ENCODE measurements at regions not wholly inside any gene's neighbourhood (a gene's known extent, or its start where the extent isn't known, plus 50 kb on each side); places are given as distances from the start of the nearest gene placed in this dataset.

DNA sequence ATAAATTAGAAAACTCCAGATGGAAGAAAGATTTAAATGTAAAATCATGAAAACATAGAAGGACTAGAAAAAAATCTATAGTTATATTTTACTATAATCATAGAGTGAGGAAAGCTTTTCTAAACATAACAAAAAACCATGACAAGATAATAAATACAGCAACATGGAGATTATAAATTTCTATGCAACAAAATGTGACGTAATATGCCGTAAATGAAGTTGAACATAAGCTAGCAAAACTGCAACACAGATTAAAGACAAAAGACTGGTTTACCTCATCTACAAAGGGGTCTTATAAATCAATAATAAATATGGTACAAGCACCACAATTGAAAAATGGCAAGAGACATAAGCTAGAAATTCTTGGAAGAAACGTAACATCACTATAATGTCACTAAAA lies 140.4 kb downstream of the C4orf33 start:
- no peak overlapping the region for H2BK120ac ChIP-seq (ENCODE audit: insufficient read depth, low read length, poor library complexity)
- no peaks in the 10 kb centered on the region for H3K36me3 ChIP-seq (ENCODE audit: control insufficient read depth in 1 of 2, insufficient read depth in 2 of 2, low read length in 2 of 2)
- DNase-seq = no peak
- no peak overlapping the region for H3K27ac ChIP-seq (ENCODE audit: low read depth, low read length)
- H3K18ac ChIP-seq (ENCODE audit: low read length) = no peak overlapping the region
- no peaks in the 10 kb centered on the region for H3K27me3 ChIP-seq (ENCODE audit: insufficient read depth, low read length)
- WGBS (ENCODE audit: extremely low coverage, insufficient coverage, insufficient read length) = no CpG with 5 or more reads among the region's 3 CpGs
- H4K91ac ChIP-seq (ENCODE audit: low read depth, low read length) = no peak overlapping the region
- no peaks in the 10 kb centered on the region for H3K79me2 ChIP-seq (ENCODE audit: control insufficient read depth, insufficient read depth, low read length, poor library complexity)
- H3K14ac ChIP-seq (ENCODE audit: low read length) = no peak overlapping the region
- no peak overlapping the region for H4K8ac ChIP-seq (ENCODE audit: low read depth, low read length)
- no peak overlapping the region for H2AFZ ChIP-seq (ENCODE audit: insufficient read depth, low read length, poor library complexity)
- no peak overlapping the region for H3K9ac ChIP-seq (ENCODE audit: low read length)
- no peak overlapping the region for H2AK5ac ChIP-seq (ENCODE audit: low read length)
- H3K9me3 ChIP-seq (ENCODE audit: insufficient read depth, low read depth, low read length) = no peaks in the 10 kb centered on the region
- H3K23ac ChIP-seq (ENCODE audit: low read length) = no peak overlapping the region
- H2BK12ac ChIP-seq (ENCODE audit: low read length) = no peak overlapping the region
- H3K4me2 ChIP-seq (ENCODE audit: low read length) = no peak overlapping the region
- no peak overlapping the region for H3K4me3 ChIP-seq (ENCODE audit: low read depth, low read length)
- H4K12ac ChIP-seq (ENCODE audit: low read depth, low read length) = no peak overlapping the region
- H3K4ac ChIP-seq (ENCODE audit: low read depth, low read length) = no peak overlapping the region
- no peak overlapping the region for H2BK5ac ChIP-seq (ENCODE audit: low read depth, low read length, poor library complexity)
- no peaks in the 10 kb centered on the region for H3K79me1 ChIP-seq (ENCODE audit: low read length)
- no peaks in the 10 kb centered on the region for H3K4me1 ChIP-seq (ENCODE audit: control insufficient read depth in 1 of 2, insufficient read depth in 2 of 2, low read length in 2 of 2)

DNA sequence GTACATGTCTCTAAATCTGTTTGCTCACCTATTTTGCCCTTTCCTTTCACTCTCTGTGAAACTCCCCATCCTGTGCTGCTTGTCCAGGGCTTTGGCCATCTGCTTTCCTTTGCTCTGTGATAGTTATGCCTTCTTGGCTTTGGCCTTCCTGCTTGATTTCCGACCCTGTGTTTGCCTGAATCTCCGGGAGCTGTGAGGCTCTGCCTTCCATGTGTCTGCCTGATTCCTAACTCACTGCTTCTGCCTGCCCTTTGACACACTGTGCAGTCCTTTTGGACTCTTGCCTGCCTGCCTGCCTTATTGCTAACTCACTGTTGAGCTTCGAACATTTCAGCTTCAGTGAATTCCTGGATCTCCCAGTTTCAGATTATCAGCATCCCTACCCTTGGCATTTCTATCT lies 143.1 kb downstream of the C4orf33 start:
- no peak overlapping the region for H3K4me2 ChIP-seq (ENCODE audit: low read length)
- H2BK12ac ChIP-seq (ENCODE audit: low read length) = no peak overlapping the region
- no peak overlapping the region for H3K23ac ChIP-seq (ENCODE audit: low read length)
- no peak overlapping the region for H2BK120ac ChIP-seq (ENCODE audit: insufficient read depth, low read length, poor library complexity)
- no peak overlapping the region for H2AK5ac ChIP-seq (ENCODE audit: low read length)
- H3K79me2 ChIP-seq (ENCODE audit: control insufficient read depth, insufficient read depth, low read length, poor library complexity) = no peaks in the 10 kb centered on the region
- H4K8ac ChIP-seq (ENCODE audit: low read depth, low read length) = no peak overlapping the region
- H3K27me3 ChIP-seq (ENCODE audit: insufficient read depth, low read length) = no peaks in the 10 kb centered on the region
- no peak for DNase-seq
- no peak overlapping the region for H3K27ac ChIP-seq (ENCODE audit: low read depth, low read length)
- H3K36me3 ChIP-seq (ENCODE audit: control insufficient read depth in 1 of 2, insufficient read depth in 2 of 2, low read length in 2 of 2) = no peaks in the 10 kb centered on the region
- no peak overlapping the region for H3K4me3 ChIP-seq (ENCODE audit: low read depth, low read length)
- no peak overlapping the region for H3K18ac ChIP-seq (ENCODE audit: low read length)
- no peak overlapping the region for H4K91ac ChIP-seq (ENCODE audit: low read depth, low read length)
- H2BK5ac ChIP-seq (ENCODE audit: low read depth, low read length, poor library complexity) = no peak overlapping the region
- no peak overlapping the region for H3K4ac ChIP-seq (ENCODE audit: low read depth, low read length)
- H3K4me1 ChIP-seq (ENCODE audit: control insufficient read depth in 1 of 2, insufficient read depth in 2 of 2, low read length in 2 of 2) = no peaks in the 10 kb centered on the region
- no peak overlapping the region for H3K14ac ChIP-seq (ENCODE audit: low read length)
- H3K9ac ChIP-seq (ENCODE audit: low read length) = no peak overlapping the region
- WGBS (ENCODE audit: extremely low coverage, insufficient coverage, insufficient read length) = no CpG with 5 or more reads among the region's 3 CpGs
- no peaks in the 10 kb centered on the region for H3K79me1 ChIP-seq (ENCODE audit: low read length)
- H3K9me3 ChIP-seq (ENCODE audit: insufficient read depth, low read depth, low read length) = no peaks in the 10 kb centered on the region
- no peak overlapping the region for H2AFZ ChIP-seq (ENCODE audit: insufficient read depth, low read length, poor library complexity)
- H4K12ac ChIP-seq (ENCODE audit: low read depth, low read length) = no peak overlapping the region

DNA sequence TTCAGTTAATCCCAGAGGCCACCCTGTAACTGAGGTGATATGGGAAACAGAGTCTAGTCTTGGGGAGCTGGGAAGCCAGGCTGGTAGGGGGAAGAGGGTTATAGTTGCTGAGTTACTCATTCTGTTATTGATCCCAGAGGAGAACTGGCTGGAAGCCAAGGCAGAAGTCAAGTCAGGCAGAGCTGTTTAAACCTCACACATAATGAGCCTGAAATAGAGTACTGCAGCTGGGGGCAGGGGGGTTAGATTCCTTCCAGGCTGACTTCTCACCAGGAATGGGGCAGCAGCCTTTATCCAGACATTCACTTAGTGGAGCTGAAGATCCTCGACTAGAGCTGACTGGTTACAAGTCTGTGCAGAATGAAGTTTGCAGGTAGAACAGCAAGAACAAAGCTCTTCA lies 144.9 kb downstream of the C4orf33 start:
- Histone ChIP-seq H3K4ac (ENCODE audit: low read depth, low read length) (no peak overlapping the region), H3K14ac (ENCODE audit: low read length) (no peak overlapping the region), H3K23ac (ENCODE audit: low read length) (no peak overlapping the region), H2AK5ac (ENCODE audit: low read length) (no peak overlapping the region), H3K4me1 (ENCODE audit: control insufficient read depth in 1 of 2, insufficient read depth in 2 of 2, low read length in 2 of 2) (no peaks in the 10 kb centered on the region), H3K9me3 (ENCODE audit: insufficient read depth, low read depth, low read length) (no peaks in the 10 kb centered on the region), H3K27ac (ENCODE audit: low read depth, low read length) (no peak overlapping the region), H3K27me3 (ENCODE audit: insufficient read depth, low read length) (no peaks in the 10 kb centered on the region), H3K4me3 (ENCODE audit: low read depth, low read length) (no peak overlapping the region), H2AFZ (ENCODE audit: insufficient read depth, low read length, poor library complexity) (no peak overlapping the region), H3K9ac (ENCODE audit: low read length) (no peak overlapping the region), H4K91ac (ENCODE audit: low read depth, low read length) (no peak overlapping the region), H3K79me2 (ENCODE audit: control insufficient read depth, insufficient read depth, low read length, poor library complexity) (no peaks in the 10 kb centered on the region), H2BK120ac (ENCODE audit: insufficient read depth, low read length, poor library complexity) (no peak overlapping the region), H3K4me2 (ENCODE audit: low read length) (no peak overlapping the region), H2BK5ac (ENCODE audit: low read depth, low read length, poor library complexity) (no peak overlapping the region), H3K36me3 (ENCODE audit: control insufficient read depth in 1 of 2, insufficient read depth in 2 of 2, low read length in 2 of 2) (no peaks in the 10 kb centered on the region), H3K18ac (ENCODE audit: low read length) (no peak overlapping the region), H4K8ac (ENCODE audit: low read depth, low read length) (no peak overlapping the region), H2BK12ac (ENCODE audit: low read length) (no peak overlapping the region), H3K79me1 (ENCODE audit: low read length) (no peaks in the 10 kb centered on the region), H4K12ac (ENCODE audit: low read depth, low read length) (no peak overlapping the region)
- DNase-seq = no peak
- WGBS (ENCODE audit: extremely low coverage, insufficient coverage, insufficient read length) = no CpG with 5 or more reads among the region's 1 CpG

DNA sequence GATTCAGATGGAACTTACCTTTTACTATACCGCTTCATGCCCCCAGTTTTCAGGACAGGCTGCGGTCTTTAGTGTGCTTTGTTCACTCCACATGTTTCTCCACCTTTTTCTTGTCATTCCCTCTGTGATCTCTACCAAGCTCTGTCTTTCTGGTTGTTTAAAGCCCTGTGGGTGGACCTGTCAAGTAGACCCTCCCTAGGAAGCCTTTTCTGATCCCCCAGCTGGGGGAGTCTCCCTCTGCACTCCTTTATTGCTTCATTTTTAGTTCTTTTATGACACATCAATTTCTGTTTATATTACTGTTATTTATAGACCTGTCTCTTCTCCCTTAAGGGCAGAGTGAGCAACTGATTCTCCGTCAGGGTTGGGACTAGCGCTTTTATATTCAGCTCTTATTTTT lies 150.2 kb downstream of the C4orf33 start:
- no CpG with 5 or more reads among the region's 4 CpGs for WGBS (ENCODE audit: extremely low coverage, insufficient coverage, insufficient read length)

More for the DNA sequence above, 150.2 kb downstream of the C4orf33 start:
- Histone ChIP-seq H2AK5ac (ENCODE audit: low read length) (no peak overlapping the region), H3K14ac (ENCODE audit: low read length) (no peak overlapping the region), H4K91ac (ENCODE audit: low read depth, low read length) (no peak overlapping the region), H3K36me3 (ENCODE audit: control insufficient read depth in 1 of 2, insufficient read depth in 2 of 2, low read length in 2 of 2) (no peaks in the 10 kb centered on the region), H3K23ac (ENCODE audit: low read length) (no peak overlapping the region), H2BK5ac (ENCODE audit: low read depth, low read length, poor library complexity) (no peak overlapping the region), H2AFZ (ENCODE audit: insufficient read depth, low read length, poor library complexity) (no peak overlapping the region), H3K79me2 (ENCODE audit: control insufficient read depth, insufficient read depth, low read length, poor library complexity) (no peaks in the 10 kb centered on the region), H3K9me3 (ENCODE audit: insufficient read depth, low read depth, low read length) (no peaks in the 10 kb centered on the region), H3K4me3 (ENCODE audit: low read depth, low read length) (no peak overlapping the region), H2BK120ac (ENCODE audit: insufficient read depth, low read length, poor library complexity) (no peak overlapping the region), H4K8ac (ENCODE audit: low read depth, low read length) (no peak overlapping the region), H4K12ac (ENCODE audit: low read depth, low read length) (no peak overlapping the region), H2BK12ac (ENCODE audit: low read length) (no peak overlapping the region), H3K4me2 (ENCODE audit: low read length) (no peak overlapping the region), H3K27me3 (ENCODE audit: insufficient read depth, low read length) (no peaks in the 10 kb centered on the region), H3K9ac (ENCODE audit: low read length) (no peak overlapping the region), H3K79me1 (ENCODE audit: low read length) (no peaks in the 10 kb centered on the region), H3K4me1 (ENCODE audit: control insufficient read depth in 1 of 2, insufficient read depth in 2 of 2, low read length in 2 of 2) (no peaks in the 10 kb centered on the region), H3K18ac (ENCODE audit: low read length) (no peak overlapping the region), H3K27ac (ENCODE audit: low read depth, low read length) (no peak overlapping the region), H3K4ac (ENCODE audit: low read depth, low read length) (no peak overlapping the region)
- DNase-seq = no peak
